ENCODE measurements at regions not wholly inside any gene's neighbourhood (a gene's known extent, or its start where the extent isn't known, plus 50 kb on each side); places are given as distances from the start of the nearest gene placed in this dataset.

GRCh38 chr6:14505401-14505800 lies 387.8 kb downstream of the CD83 start:
- no peak for TF ChIP-seq ARNTL (CRISPR knock-in tag; IDR thresholded peaks at IDR 0.05; ENCODE audit: borderline replicate concordance, low read depth)
- no peak for TF ChIP-seq ZNF8 (CRISPR knock-in tag; IDR thresholded peaks at IDR 0.05)
- no peak for TF ChIP-seq CREB5 (CRISPR knock-in tag; IDR thresholded peaks at IDR 0.05; ENCODE audit: low read depth)
- no peak for TF ChIP-seq ZNF70 (CRISPR knock-in tag; IDR thresholded peaks at IDR 0.05)
- no peak for TF ChIP-seq CSDC2 (CRISPR knock-in tag; IDR thresholded peaks at IDR 0.05)
- TF ChIP-seq ISL1 (CRISPR knock-in tag; IDR thresholded peaks at IDR 0.05), result no peak
- TF ChIP-seq PATZ1 (CRISPR knock-in tag; IDR thresholded peaks at IDR 0.05; ENCODE audit: borderline replicate concordance), result no peak
- TF ChIP-seq GLIS3 (CRISPR knock-in tag; IDR thresholded peaks at IDR 0.05), result no peak
- no peak for TF ChIP-seq RARB (CRISPR knock-in tag; IDR thresholded peaks at IDR 0.05)
- TF ChIP-seq ZC3H10 (CRISPR knock-in tag; IDR thresholded peaks at IDR 0.05), result no peak
- no peak for TF ChIP-seq TOX (CRISPR knock-in tag; IDR thresholded peaks at IDR 0.05; ENCODE audit: borderline replicate concordance)
